GM21515 (cell line): ENCODE measurements at regions not wholly inside any gene's neighbourhood (a gene's known extent, or its start where the extent isn't known, plus 50 kb on each side); places are given as distances from the start of the nearest gene placed in this dataset.
"Not testable (repeated sequence)": the region's sequence is repeated elsewhere in the genome, so short reads cannot be mapped to it uniquely, and the experiment has no call there.

Experiments
- ATAC-seq: cut with Tn5 transposase; IDR thresholded peaks from one replicate; pipeline ENCODE4 v1.9.1; 2021; ENCODE audit not compliant: unreplicated experiment

DNA sequence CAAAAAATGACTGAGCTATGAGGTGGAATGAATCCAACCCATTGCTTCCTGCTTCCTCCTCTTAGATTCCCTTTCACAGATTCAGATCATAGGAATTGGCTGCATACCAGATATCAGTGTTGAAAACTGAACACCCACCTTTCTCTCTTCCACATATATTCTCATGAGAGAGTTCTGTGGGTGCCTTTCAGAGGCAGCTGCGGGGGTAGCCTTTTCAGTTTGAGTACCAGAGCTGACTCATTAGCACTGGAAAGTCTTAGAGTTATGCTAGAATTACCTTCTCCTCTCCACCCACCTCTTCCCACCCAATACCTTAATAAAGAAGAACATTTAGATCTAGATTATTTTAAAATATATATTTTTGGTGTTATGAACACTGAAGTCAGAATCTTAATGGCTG is 495.4 kb upstream of the SEL1L start:
- ATAC-seq, result no peak

DNA sequence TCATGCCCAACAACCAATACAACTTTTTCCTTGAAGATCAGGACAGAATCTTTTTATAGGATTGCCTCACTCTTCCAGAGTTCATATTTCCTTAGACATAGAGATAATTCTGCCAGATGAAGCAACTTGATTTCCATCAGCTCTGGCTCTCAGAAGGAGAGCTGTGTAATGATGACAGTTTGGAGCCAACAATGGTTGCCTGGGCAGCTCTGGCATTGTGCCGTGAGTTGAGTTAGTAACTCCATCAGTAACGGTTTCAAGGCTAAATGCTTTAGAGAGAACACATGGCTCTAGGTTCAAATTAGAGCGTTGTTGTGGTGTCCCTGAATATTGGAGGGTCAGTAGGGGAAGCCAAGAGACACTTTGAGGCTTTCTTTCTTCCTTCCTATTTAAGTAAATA is 501.7 kb upstream of the SEL1L start:
- ATAC-seq, result no peak

DNA sequence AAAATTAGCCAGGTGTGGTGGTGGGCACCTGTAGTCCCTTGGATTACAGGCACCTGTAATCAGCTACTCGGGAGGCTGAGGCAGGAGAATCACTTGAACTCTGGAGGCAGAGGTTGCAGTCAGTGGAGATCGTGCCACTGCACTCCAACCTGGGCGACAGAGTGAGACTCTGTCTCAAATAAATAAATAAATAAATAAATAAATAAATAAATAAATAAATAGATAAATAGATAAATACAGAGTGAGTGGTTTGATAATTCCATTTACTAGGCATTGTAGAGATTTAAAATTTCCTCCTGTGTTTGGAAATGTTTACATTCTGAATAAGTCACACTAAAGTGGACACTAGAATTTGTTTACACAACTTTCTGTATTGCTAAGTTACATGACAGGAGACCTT is 504.4 kb upstream of the SEL1L start:
- not testable (repeated sequence) for ATAC-seq

DNA sequence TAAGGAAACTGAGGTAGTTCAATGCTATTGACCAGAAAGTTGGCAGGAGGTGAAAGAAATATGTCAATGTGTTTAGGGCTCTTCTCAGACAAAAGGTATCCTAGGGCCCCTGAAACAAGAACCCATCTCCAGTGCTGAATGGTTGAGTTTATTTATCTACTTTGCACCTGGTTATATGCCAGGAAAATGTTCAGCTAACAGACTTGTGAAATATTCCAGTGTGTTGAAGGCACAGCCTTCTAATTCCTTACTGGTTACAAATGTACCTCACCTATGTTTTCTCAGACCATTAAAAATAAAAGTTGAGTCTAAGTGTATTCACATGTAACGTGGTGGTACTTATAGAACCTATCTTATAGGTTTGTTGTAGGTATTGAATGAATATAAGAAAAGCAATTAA is 511.7 kb upstream of the SEL1L start:
- ATAC-seq, result no peak

DNA sequence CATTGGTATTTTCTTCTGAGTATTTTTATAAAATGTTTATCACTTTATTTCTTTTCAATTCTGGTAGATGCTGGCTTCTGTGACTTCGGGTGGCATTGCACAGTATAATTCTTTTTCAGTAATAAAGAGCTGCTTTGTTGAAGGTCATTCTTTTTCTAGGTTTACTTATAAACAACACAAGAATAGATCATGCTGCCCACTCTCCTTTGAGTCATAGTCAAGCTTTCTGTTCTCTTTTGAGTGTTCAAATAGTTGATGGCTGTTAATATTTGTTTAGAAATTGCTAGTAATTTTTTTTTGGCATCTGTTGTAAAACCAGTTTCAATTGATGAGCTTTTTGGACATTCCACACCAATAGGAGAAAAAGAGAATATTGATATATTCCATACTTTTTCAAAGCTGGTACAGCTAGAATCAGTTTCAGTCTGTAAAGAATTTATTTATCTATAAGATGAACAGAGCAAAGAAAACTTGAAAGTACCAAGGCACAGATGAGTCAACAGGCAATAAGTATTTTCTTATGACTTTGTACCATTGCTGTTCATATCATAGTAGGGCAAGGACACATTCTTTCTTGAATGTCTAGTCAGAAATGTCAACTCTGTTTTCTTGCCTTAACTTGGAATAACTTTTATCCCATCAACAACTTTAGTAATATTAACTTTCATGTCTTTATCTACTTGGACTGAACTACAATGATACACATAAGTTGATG is 513.0 kb upstream of the SEL1L start:
- ATAC-seq, result no peak

DNA sequence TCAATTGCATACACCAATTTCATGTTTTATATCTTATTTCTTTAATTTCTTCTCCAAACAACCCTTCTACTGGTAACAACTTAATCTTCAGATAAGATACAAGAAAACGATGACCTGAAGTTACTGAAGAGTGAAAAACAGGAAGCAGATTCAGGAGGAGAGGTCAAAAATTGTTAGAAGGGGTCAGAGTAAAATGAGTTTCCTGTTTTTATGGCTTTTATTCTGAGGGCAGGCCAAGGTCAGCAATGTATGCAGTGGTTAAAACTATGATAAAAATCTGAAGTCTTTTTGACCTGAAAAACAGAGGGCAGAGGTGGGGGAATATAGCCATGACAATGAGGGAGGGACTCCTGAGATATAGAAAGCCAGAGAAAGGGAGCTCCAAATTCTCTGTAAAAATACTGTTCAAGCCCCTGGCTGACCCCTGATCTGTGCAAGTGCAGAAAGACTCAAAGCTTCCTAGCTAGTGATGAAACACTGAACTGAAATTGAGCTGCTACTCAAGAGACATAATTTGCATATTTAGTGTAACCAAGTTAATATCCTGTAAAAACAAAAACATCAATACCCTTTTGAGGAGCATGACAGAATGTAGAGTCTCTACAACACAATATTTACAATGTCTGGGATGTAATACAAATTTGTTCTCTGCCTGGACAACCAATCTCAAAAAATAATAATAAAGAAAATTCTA is 514.3 kb upstream of the SEL1L start:
- ATAC-seq, result no peak

DNA sequence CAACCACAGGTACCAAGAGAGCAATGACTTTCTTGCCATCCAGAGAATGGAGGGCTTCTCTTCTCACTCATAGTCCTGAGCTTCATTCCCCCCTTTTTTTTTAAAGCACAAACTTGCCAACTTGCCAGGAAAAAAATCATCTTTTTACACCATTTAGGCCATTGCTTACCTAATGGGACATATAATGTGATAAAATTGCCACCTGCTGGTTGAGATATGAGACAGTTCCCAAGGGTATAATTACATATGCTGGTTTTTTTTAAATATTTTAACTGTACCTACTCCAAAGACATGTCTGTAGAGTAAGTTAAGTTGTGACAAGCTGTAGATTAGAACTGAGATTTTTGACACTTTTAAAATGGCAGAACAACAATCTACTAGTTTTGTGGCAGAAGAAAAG is 519.1 kb upstream of the SEL1L start:
- ATAC-seq, result no peak

DNA sequence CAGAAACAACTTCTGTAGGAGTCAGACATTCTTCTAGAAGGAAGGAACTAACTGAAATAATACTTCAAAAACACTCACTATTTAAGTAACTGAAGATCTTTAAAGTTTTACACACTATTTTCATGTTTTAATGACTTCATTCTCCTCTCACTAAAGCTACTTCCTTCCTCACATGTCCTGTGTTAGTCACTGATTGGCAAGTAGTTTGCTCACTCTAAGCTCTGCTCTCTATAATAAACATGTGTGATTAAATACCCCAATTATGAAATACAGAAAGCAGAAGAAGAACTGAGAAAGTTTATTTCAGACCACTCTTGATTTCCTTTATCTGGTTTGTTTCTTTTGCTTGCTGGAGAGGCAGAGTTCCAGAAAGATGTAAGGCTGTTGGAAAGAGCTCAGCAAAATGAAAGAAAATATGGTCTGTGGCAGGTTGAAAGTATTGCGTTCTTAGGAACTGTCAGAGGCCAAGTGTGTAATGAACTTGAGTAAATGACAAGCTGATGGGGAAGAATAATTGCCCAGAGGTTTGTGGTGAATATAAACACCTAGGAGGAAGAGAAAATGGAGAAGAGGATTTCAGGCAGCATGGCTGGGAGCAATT is 522.0 kb upstream of the SEL1L start:
- ATAC-seq, result no peak

DNA sequence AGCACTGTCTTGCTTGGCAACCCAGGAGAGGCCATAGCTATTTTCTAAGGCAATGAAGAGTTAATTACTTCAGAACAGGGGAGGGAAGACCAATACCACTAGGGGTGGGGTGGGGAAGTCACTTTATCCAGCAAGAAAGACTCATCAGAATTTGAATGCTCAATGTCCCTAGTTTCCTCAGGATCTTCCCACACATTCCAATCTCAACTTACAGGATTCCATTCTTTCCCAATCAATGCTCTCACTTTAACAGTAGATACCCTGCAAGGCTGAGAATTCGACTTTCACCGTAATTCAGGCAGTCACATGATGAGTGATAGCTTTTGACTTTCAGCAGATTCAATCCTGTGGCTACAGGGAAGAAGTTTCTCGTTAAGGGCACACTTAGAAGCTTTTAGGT is 526.6 kb upstream of the SEL1L start:
- ATAC-seq, result no peak

DNA sequence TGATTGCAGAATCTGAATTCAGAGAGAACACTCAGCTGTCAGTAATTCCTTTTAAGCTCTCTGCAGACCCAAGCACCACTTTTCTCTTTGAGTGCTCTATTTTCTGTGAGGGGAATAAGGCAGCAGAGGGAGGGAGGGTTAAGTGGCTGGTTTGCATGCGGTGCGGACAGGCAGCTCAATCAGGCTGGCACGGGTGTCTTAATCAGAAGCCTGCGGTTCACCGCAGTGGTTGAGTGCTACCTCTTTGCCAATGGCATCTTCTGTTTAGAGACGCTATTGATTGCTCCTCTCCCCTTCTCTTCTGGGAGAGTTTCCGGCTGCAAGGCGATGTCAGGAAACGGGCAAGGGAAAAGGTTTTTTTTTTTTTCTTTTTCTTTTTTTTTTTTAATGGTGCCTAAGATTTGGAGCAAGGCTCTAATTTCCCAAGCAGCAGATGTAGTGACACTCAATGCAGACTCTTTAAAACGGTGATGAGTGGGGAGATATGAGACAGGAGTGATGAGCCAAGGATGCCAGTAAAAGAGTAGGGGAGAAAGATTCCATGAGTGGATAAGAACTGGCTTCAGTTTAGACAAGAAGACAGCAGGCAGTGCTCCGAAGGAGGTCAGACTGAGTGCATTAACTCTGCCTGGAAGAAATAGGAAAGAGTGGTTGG is 533.7 kb upstream of the SEL1L start:
- ATAC-seq, result no peak

DNA sequence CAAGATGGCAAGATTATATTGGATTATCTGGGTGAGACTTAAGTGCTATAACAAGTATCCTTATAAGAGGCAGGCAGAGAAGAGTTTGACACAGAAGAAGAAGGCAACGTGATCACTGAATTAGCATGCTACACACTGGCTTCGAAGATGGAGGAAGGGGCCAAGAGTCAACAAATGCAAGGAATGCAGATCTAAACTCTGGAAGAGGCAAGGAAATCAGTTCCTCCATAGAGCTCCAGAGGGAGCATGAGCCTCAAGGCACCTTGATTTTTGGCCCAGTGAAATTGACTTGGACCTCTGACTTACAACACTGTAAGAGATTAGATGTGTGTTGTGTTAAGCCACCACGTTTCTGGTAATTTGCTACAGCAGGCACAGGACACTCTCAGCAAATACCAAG is 536.4 kb upstream of the SEL1L start:
- ATAC-seq, result no peak

DNA sequence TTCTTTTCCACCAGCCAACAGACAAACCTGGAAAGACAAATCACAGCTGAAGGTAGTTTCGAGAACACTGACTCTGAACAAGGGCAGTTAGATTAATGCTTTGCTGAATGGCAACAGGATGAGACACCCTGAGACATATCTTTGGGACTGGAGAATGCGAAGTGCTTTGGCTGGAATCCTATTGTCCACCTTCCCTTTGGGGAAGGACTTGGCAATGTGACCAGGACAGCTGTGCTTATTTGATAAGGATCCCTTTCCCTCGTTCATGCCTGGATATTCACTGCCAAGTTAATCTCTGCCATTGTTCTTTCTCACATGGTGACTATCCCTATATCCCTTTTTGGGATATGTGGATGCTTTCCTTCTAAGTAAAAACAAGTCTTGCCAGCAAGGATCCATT is 537.1 kb upstream of the SEL1L start:
- no peak for ATAC-seq

DNA sequence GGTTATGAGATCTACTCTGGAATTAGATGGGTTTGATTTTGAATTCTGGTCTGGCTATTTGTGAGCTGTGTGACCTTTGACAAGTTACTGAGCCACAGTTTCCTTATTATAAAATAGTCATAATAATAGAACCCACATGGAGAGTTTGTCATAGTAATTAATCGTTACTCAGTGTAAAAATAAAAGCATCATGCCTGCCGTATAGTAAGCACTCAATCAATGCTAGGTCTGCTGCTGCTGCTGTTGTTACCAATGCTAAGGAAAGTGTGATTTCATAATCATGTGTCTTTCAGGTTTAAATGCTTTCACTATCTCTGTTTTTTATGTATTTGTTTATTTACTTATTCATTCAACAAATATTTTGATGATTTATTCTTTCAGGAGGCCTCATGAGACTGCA is 539.9 kb upstream of the SEL1L start:
- no peak for ATAC-seq

DNA sequence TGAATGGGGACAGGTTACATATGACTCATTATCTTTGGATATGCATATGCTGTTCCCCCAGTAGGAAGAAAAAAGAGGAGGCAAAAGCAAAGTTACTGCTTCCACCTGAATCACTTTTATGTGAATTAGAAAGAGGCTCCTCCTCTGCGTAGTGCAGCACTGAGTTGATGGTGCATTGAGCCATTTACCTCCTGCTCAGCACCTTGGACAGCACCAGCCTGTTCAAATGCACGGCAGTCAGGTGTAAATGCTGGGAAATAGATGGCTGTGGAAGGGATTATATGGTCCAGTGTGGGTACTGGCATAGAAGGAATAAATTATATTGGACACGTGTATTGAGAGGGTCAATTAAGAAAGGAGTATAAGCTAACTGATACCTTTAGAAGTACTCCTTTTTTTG is 541.9 kb upstream of the SEL1L start:
- no peak for ATAC-seq

DNA sequence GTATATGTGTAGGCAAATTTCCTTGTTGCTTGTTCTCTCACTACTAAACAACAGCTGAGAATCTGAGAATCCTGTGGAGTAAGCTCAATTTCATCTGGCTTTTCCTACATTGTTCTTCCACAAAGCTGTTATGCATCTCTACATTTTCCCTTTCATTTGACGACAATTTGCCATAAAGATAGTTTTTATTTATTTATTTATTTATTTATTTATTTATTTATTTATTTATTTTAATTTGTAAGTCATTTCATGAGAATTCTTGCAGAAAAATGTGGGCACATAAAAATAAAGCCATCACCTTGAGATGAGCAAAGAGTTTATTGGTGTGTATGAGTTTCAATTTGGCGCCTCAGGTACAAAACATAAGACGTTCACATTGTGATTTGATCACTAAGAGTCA is 545.9 kb upstream of the SEL1L start:
- no peak for ATAC-seq

DNA sequence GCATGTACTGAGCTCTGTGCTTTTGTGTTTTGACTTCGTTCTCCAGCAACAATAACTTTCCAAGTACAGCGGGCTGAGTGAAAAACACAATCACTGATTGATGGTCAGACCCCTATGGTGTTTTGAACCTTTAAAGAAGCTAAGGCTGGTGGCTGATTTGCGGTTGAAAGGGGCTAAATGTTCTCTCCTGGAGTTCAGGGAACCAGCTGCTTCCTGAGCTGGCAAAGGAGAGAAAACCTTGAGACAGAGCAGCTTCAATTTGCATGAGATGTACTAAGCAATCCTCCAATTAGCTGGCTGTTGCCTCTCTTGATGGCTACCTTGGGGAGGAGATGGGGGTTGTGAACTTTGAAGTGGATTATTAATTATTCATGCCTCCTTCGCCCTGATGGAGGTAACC is 546.7 kb upstream of the SEL1L start:
- no peak for ATAC-seq

DNA sequence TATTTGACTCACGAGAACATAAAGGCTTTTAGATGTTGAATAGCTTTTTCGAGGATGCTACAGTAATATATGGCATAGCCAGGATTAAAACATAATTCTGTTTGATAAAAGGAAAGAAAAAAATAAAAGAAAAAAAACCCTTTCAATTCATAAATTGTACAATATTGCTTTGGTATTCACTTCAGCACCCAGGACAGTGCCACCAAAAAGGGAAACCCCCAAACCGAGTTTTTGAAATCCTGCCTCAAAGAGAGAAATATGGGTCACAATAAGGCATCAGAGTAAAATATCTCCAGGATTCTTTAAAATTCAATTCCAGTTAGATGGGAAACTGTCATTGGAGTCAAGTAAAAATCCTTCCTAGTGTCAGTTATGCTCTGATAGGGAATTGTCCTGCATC is 551.2 kb upstream of the SEL1L start:
- no peak for ATAC-seq

DNA sequence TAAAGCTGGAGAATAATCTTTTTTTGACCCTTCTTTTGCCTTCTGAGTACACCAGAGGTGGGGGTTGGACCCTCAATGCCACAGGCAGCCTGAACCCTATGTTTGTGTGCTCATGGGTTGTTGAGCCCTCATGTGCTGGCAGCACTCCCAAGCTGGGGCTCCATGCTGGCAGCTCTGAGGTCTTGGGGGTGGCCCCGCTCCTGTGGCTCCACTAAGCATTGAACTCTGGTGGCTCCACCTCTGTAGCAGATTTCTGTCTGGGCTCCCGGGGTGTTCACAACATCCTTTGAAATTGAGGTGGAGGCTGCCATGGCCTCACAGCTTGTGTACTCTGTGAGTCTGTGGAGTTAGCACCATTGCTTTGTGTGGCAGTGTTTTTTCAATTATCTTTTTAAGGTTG is 557.4 kb upstream of the SEL1L start:
- ATAC-seq, result no peak

DNA sequence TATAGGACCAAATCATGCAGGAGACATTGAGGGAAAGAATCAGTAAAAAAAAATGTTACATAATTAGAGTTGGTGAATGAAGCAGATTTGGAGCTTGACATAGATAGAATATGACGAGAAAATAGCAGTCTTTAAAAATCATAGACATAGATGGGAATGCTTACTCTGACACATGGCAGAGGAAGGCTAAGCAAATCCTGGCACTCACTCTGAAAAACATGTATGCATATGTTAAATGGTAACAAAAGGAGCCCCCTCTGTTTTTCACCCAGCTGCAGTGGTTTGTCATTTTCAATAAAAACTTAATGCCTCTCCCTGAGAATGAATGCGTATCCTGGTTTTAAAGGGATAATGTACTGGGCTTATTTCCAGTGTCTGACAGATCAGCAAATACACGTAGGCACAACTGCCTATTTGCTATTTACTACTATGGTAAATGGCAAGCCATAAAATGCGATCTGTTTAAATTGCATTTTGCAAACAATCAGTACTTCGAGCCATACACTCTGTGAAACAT is 561.2 kb upstream of the SEL1L start:
- no peak for ATAC-seq

DNA sequence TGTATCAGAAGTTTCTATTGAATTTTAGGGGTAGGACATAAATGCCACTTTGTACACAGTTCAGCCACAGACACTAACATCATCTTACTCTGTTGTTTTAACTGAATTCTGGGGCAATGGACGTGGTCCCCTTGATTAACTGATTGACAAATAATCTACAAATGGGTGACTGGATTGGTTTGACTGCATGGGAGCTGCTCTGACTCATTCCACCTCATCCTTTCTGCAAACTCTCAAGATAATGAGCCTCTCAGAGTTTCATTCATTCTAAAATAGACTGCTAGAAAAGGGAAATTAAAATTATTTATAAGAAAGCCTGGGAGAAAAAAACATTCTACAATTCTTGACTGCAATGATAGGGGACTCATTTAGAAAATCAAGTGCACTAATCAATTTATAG is 570.4 kb upstream of the SEL1L start:
- no peak for ATAC-seq

DNA sequence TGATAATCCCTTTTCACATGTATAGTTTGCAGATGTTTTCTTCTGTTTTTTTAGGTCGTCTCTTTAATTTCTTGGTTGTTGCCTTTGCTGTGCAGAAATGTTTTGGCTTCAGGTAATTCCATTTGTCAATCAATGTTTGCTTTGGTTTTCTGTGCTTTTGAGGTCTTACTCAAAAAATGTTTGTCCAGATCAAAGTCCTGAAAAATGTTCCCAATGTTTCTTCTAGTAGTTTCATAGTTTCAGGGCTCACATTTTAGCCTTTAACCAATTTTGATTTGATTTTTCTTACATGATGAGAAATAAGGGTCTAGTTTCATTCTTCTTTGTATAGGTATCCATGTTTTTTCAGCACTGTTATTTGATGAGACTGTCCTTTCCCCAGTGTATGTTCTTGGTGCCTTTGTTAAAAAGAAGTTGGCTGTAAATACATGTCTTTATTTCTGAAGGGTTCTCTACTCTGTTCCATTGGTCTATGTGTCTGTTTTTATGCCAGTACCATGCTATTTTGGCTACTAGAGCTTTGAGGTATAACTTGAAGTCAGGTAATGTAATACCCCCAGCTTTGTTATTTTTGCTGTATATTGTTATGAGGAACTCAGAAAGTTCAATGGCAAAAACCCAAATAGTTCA is 578.7 kb upstream of the SEL1L start:
- no peak for ATAC-seq
